Mesendoderm (in vitro differentiated cells): ENCODE measurements at regions not wholly inside any gene's neighbourhood (a gene's known extent, or its start where the extent isn't known, plus 50 kb on each side); places are given as distances from the start of the nearest gene placed in this dataset.

ENCODE experiments used
- DNase-seq: peaks from one replicate; pipeline ENCODE4 v3.0.0; 2013
- H2AK5ac ChIP-seq: 2 replicates; pipeline ENCODE4 v1.6.1; 2013; ENCODE audit warnings: low read length, inconsistent platforms
- H2BK120ac ChIP-seq: 2 replicates; pipeline ENCODE4 v1.6.1; 2013; ENCODE audit warnings: low read depth, mild to moderate bottlenecking, low read length, moderate library complexity, mixed read lengths
- H2BK15ac ChIP-seq: replicated peaks from 2 replicates; pipeline ENCODE4 v1.6.1; 2013; ENCODE audit warnings: low read depth, mild to moderate bottlenecking, moderate library complexity
- H2BK5ac ChIP-seq: 2 replicates; pipeline ENCODE4 v1.6.1; 2013; ENCODE audit warnings: low read length, inconsistent platforms
- H3K18ac ChIP-seq: 2 replicates; pipeline ENCODE4 v1.6.1; 2013; ENCODE audit warnings: mild to moderate bottlenecking, low read length, mixed read lengths
- H3K23ac ChIP-seq: one replicate; pipeline ENCODE4 v1.6.1; 2013; ENCODE audit warnings: low read length
- H3K27ac ChIP-seq: 2 replicates; pipeline ENCODE4 v1.5.1; 2013; ENCODE audit warnings: low read depth, mild to moderate bottlenecking, inconsistent platforms, low read length, moderate library complexity
- H3K27me3 ChIP-seq: 2 replicates; pipeline ENCODE4 v1.6.1; 2013; ENCODE audit warnings: low read length, control low read depth, mild to moderate bottlenecking, inconsistent platforms; ENCODE audit not compliant: insufficient read depth, poor library complexity
- H3K36me3 ChIP-seq: 2 replicates; pipeline ENCODE4 v1.6.1; 2013; ENCODE audit warnings: low read length, inconsistent platforms; ENCODE audit not compliant: control insufficient read depth, insufficient read depth
- H3K4ac ChIP-seq: one replicate; pipeline ENCODE4 v1.6.1; 2013; ENCODE audit warnings: low read depth, mild to moderate bottlenecking, low read length, moderate library complexity
- H3K4me1 ChIP-seq: 2 replicates; pipeline ENCODE4 v1.6.1; 2013; ENCODE audit warnings: low read depth, low read length, inconsistent platforms; ENCODE audit not compliant: control insufficient read depth
- H3K4me2 ChIP-seq: 2 replicates; pipeline ENCODE4 v1.6.1; 2013; ENCODE audit warnings: low read length
- H3K4me3 ChIP-seq: 2 replicates; pipeline ENCODE4 v1.5.1; 2013; ENCODE audit warnings: mild to moderate bottlenecking, low read length
- H3K56ac ChIP-seq: one replicate; pipeline ENCODE4 v1.6.1; 2013; ENCODE audit warnings: low read length
- H3K79me1 ChIP-seq: 2 replicates; pipeline ENCODE4 v1.6.1; 2013; ENCODE audit warnings: low read length, inconsistent platforms
- H3K79me2 ChIP-seq: 2 replicates; pipeline ENCODE4 v1.6.1; 2013; ENCODE audit warnings: mild to moderate bottlenecking, low read length; ENCODE audit not compliant: control insufficient read depth, insufficient read depth
- H3K9ac ChIP-seq: 2 replicates; pipeline ENCODE4 v1.6.1; 2013; ENCODE audit warnings: low read length, inconsistent platforms
- H4K5ac ChIP-seq: one replicate; pipeline ENCODE4 v1.6.1; 2013; ENCODE audit warnings: low read length
- H4K8ac ChIP-seq: one replicate; pipeline ENCODE4 v1.6.1; 2013; ENCODE audit warnings: low read depth, mild to moderate bottlenecking, control low read depth, low read length, moderate library complexity
- WGBS: extraction: QIAGEN DNeasy Blood & Tissue Kit; methylation state at CpG from one replicate; pipeline ENCODE4 v1.1.7; 2013; ENCODE audit warnings: low lambda C conversion rate, missing lambda C conversion rate; ENCODE audit not compliant: insufficient coverage; ENCODE audit errors: extremely low coverage; 5-methylcytosine and 5-hydroxymethylcytosine counted together

GRCh38 chr4:149999485-150000074 is 78.7 kb upstream of the DCLK2 start:
- Histone ChIP-seq H4K5ac (no peak overlapping the region), H3K79me1 (no peaks in the 10 kb centered on the region), H2BK15ac (no peak overlapping the region), H3K18ac (no peak overlapping the region), H3K9ac (no peak overlapping the region), H3K4me2 (no peak overlapping the region), H2AK5ac (no peak overlapping the region), H3K4me1 (no peaks in the 10 kb centered on the region), H3K36me3 (no peaks in the 10 kb centered on the region), H3K23ac (no peak overlapping the region), H4K8ac (no peak overlapping the region), H2BK120ac (no peak overlapping the region), H3K4me3 (no peak overlapping the region), H3K27me3 (no peaks in the 10 kb centered on the region), H3K56ac (no peak overlapping the region), H3K27ac (no peak overlapping the region), H2BK5ac (no peak overlapping the region), H3K4ac (no peak overlapping the region), H3K79me2 (no peaks in the 10 kb centered on the region)
- peak; percentile 65 for DNase-seq
- no CpG with 5 or more reads among the region's 3 CpGs for WGBS

- H3K4ac ChIP-seq: no peak overlapping the region
- H3K79me1 ChIP-seq: no peaks in the 10 kb centered on the region
- H2AK5ac ChIP-seq: no peak overlapping the region
- no peak overlapping the region for H3K18ac ChIP-seq
- no peak for DNase-seq
- no peak overlapping the region for H3K23ac ChIP-seq
- H2BK15ac ChIP-seq: no peak overlapping the region
- no peak overlapping the region for H3K27ac ChIP-seq
- H3K9ac ChIP-seq: no peak overlapping the region
- peaks cover 4% of the 10 kb centered on the region for H3K4me1 ChIP-seq
- H3K36me3 ChIP-seq: no peaks in the 10 kb centered on the region
- no peak overlapping the region for H4K5ac ChIP-seq
- H4K8ac ChIP-seq: no peak overlapping the region
- H3K56ac ChIP-seq: no peak overlapping the region
- H2BK5ac ChIP-seq: no peak overlapping the region
- H2BK120ac ChIP-seq: no peak overlapping the region
- no CpG with 5 or more reads among the region's 5 CpGs for WGBS
- no peaks in the 10 kb centered on the region for H3K79me2 ChIP-seq
- no peaks in the 10 kb centered on the region for H3K27me3 ChIP-seq
- no peak overlapping the region for H3K4me3 ChIP-seq
- H3K4me2 ChIP-seq: no peak overlapping the region
Observed at GRCh38 chr4:150001815-150002214, 76.4 kb upstream of the DCLK2 start.

- Histone ChIP-seq H3K79me1 (no peaks in the 10 kb centered on the region), H2BK120ac (no peak overlapping the region), H3K4me1 (peaks cover 4% of the 10 kb centered on the region), H3K27me3 (no peaks in the 10 kb centered on the region), H3K27ac (no peak overlapping the region), H3K79me2 (no peaks in the 10 kb centered on the region), H3K9ac (no peak overlapping the region), H3K18ac (no peak overlapping the region), H2BK15ac (no peak overlapping the region), H3K4ac (no peak overlapping the region), H3K56ac (no peak overlapping the region), H2BK5ac (no peak overlapping the region), H4K5ac (no peak overlapping the region), H4K8ac (no peak overlapping the region), H3K23ac (no peak overlapping the region), H3K4me2 (no peak overlapping the region), H2AK5ac (no peak overlapping the region), H3K4me3 (no peak overlapping the region), H3K36me3 (no peaks in the 10 kb centered on the region)
- no peak for DNase-seq
Observed at GRCh38 chr4:150002561-150002960, 75.7 kb upstream of the DCLK2 start.

DNA sequence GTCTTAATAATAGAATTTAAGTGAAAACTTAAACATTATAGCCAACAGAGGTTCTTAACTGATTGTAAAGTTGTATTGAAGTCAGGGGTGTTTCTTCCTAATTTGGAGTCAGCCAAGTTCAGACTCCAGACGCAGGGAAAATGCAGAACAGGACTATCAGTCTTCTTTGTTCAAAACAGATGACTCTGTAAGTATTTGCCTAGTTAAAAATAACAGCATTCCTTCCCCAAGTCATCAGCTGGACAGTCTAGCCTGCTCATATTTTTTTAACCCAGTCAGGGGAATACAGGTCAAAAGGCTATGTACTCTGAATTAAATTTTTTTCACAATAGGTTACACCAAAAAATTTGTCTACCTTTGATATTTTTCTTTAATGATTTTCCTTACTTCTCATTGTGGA is 73.8 kb upstream of the DCLK2 start:
- H3K23ac ChIP-seq: no peak overlapping the region
- no peaks in the 10 kb centered on the region for H3K79me2 ChIP-seq
- H3K4me3 ChIP-seq: no peak overlapping the region
- H3K27ac ChIP-seq: no peak overlapping the region
- H2BK5ac ChIP-seq: no peak overlapping the region
- no peaks in the 10 kb centered on the region for H3K36me3 ChIP-seq
- peaks cover 4% of the 10 kb centered on the region for H3K4me1 ChIP-seq
- H2BK120ac ChIP-seq: no peak overlapping the region
- H2BK15ac ChIP-seq: peak overlapping the region; percentile 85
- H2AK5ac ChIP-seq: no peak overlapping the region
- no peak overlapping the region for H3K9ac ChIP-seq
- no peak overlapping the region for H4K5ac ChIP-seq
- no CpG with 5 or more reads among the region's 1 CpG for WGBS
- no peak overlapping the region for H3K4me2 ChIP-seq
- no peak overlapping the region for H3K4ac ChIP-seq
- no peak overlapping the region for H4K8ac ChIP-seq
- no peak overlapping the region for H3K56ac ChIP-seq
- H3K18ac ChIP-seq: no peak overlapping the region
- H3K27me3 ChIP-seq: no peaks in the 10 kb centered on the region
- H3K79me1 ChIP-seq: no peaks in the 10 kb centered on the region
- DNase-seq: no peak

DNA sequence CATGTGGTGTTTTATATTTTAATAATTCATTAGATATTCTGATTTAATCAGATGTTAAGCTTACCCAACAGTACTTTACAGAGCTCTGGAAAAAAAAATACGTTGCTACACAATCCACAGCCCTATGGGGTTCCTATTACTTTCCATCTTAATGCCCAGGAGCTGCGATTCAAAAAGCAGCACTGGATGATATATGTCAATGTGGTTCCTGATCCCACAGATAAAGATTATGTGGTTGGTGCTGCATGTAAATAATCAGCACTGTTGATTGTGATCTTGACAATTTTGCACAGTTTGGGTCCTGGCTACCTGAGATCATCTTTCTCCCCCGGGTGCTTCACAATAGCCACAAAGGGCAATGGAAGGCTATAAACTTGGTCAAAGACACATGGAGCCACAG is 72.7 kb upstream of the DCLK2 start:
- peaks cover 4% of the 10 kb centered on the region for H3K4me1 ChIP-seq
- no peak overlapping the region for H3K18ac ChIP-seq
- H2BK15ac ChIP-seq: no peak overlapping the region
- H3K56ac ChIP-seq: no peak overlapping the region
- WGBS: no CpG with 5 or more reads among the region's 3 CpGs
- H3K9ac ChIP-seq: no peak overlapping the region
- H2BK5ac ChIP-seq: no peak overlapping the region
- H4K8ac ChIP-seq: no peak overlapping the region
- H4K5ac ChIP-seq: no peak overlapping the region
- no peaks in the 10 kb centered on the region for H3K79me2 ChIP-seq
- no peak overlapping the region for H3K23ac ChIP-seq
- H3K27me3 ChIP-seq: no peaks in the 10 kb centered on the region
- no peak overlapping the region for H2BK120ac ChIP-seq
- no peak overlapping the region for H3K27ac ChIP-seq
- H3K4me3 ChIP-seq: no peak overlapping the region
- H3K79me1 ChIP-seq: no peaks in the 10 kb centered on the region
- H3K4me2 ChIP-seq: no peak overlapping the region
- no peak overlapping the region for H3K4ac ChIP-seq
- DNase-seq: no peak
- no peak overlapping the region for H2AK5ac ChIP-seq
- H3K36me3 ChIP-seq: no peaks in the 10 kb centered on the region

DNA sequence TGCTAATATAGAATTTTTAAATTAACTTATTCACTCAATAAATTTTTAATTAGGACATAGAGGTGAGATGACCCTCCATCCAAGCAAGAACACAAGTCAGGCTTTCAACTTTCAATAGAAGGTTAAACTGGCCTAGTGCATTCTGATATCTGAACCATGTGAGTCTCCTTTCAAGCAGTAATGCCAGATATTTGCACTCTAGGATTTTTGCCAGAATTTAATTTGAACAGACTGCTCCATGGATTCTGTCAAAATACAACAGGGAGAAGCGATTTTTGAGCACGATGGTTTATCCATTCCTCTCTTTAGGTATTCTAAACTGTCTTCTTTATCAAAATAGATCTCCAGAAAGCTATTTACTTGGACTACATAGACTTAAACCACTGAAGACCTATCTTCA is 72.0 kb upstream of the DCLK2 start:
- H3K36me3 ChIP-seq: no peaks in the 10 kb centered on the region
- H2BK15ac ChIP-seq: no peak overlapping the region
- H2AK5ac ChIP-seq: no peak overlapping the region
- H2BK120ac ChIP-seq: no peak overlapping the region
- no peak overlapping the region for H2BK5ac ChIP-seq
- no peak overlapping the region for H3K4me2 ChIP-seq
- H3K18ac ChIP-seq: no peak overlapping the region
- no peak overlapping the region for H3K4me3 ChIP-seq
- H3K79me2 ChIP-seq: no peaks in the 10 kb centered on the region
- no peak overlapping the region for H4K8ac ChIP-seq
- H3K56ac ChIP-seq: no peak overlapping the region
- no peak overlapping the region for H3K27ac ChIP-seq
- peaks cover 4% of the 10 kb centered on the region for H3K4me1 ChIP-seq
- no peaks in the 10 kb centered on the region for H3K79me1 ChIP-seq
- H3K4ac ChIP-seq: no peak overlapping the region
- no peaks in the 10 kb centered on the region for H3K27me3 ChIP-seq
- no CpG with 5 or more reads among the region's 2 CpGs for WGBS
- no peak overlapping the region for H4K5ac ChIP-seq
- no peak overlapping the region for H3K9ac ChIP-seq
- H3K23ac ChIP-seq: no peak overlapping the region
- DNase-seq: no peak
